Rectal smooth muscle tissue (tissue), 1 donor: ENCODE measurements at regions not wholly inside any gene's neighbourhood (a gene's known extent, or its start where the extent isn't known, plus 50 kb on each side); places are given as distances from the start of the nearest gene placed in this dataset.

Experiments used
- H3K27ac ChIP-seq: one replicate; pipeline ENCODE4 v1.7.0; 2013; ENCODE audit warnings: low read depth, low read length, inconsistent platforms
- H3K27me3 ChIP-seq: one replicate; pipeline ENCODE4 v1.7.0; 2013; ENCODE audit warnings: low read length; ENCODE audit not compliant: control insufficient read depth, insufficient read depth
- H3K36me3 ChIP-seq: one replicate; pipeline ENCODE4 v1.7.0; 2013; ENCODE audit warnings: low read length; ENCODE audit not compliant: control insufficient read depth, insufficient read depth
- H3K4me1 ChIP-seq: one replicate; pipeline ENCODE4 v1.7.0; 2013; ENCODE audit warnings: low read length; ENCODE audit not compliant: control insufficient read depth, insufficient read depth
- H3K4me3 ChIP-seq: one replicate; pipeline ENCODE4 v1.7.0; 2013; ENCODE audit warnings: low read length
- H3K9ac ChIP-seq: one replicate; pipeline ENCODE4 v1.7.0; 2013; ENCODE audit warnings: low read length

GRCh38 chr18:14922965-14923565 lies 175.1 kb downstream of the ANKRD30B start:
- no peak overlapping the region for H3K4me3 ChIP-seq
- no peak overlapping the region for H3K27ac ChIP-seq
- no peak overlapping the region for H3K9ac ChIP-seq
- no peaks in the 10 kb centered on the region for H3K4me1 ChIP-seq
- no peaks in the 10 kb centered on the region for H3K27me3 ChIP-seq
- no peaks in the 10 kb centered on the region for H3K36me3 ChIP-seq

- Histone ChIP-seq H3K27ac (no peak overlapping the region), H3K4me3 (no peak overlapping the region), H3K36me3 (no peaks in the 10 kb centered on the region), H3K9ac (no peak overlapping the region), H3K4me1 (no peaks in the 10 kb centered on the region), H3K27me3 (no peaks in the 10 kb centered on the region)
These were observed 176.3 kb downstream of the ANKRD30B start for GRCh38 chr18:14924226-14924625.

DNA sequence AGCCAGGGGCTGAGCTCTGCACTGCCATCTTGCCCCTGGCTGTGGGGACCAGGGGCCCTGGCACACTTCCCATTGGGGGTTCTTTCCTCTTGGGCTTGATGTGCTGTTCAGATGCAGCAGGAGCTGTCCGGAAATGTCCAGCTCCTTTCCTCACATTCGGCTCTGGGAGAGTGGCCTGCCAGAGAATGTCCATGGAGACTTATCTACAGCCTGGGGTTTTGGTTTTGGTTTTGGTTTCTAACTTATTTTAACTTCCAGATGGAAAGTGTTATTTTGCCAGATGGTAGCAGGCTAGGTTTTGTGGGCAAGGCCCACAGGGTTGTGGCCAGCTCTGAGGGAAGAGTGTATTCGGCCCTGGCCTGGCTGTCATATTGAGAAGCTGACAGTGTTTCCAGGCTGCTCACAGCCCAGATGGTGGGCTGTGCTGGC lies 177.3 kb downstream of the ANKRD30B start:
- H3K9ac ChIP-seq: no peak overlapping the region
- no peak overlapping the region for H3K4me3 ChIP-seq
- H3K27me3 ChIP-seq: no peaks in the 10 kb centered on the region
- no peak overlapping the region for H3K27ac ChIP-seq
- no peaks in the 10 kb centered on the region for H3K4me1 ChIP-seq
- H3K36me3 ChIP-seq: no peaks in the 10 kb centered on the region

GRCh38 chr18:14927701-14928100 lies 179.7 kb downstream of the ANKRD30B start:
- Histone ChIP-seq H3K36me3 (no peaks in the 10 kb centered on the region), H3K9ac (no peak overlapping the region), H3K27me3 (no peaks in the 10 kb centered on the region), H3K4me1 (no peaks in the 10 kb centered on the region), H3K4me3 (no peak overlapping the region), H3K27ac (no peak overlapping the region)

DNA sequence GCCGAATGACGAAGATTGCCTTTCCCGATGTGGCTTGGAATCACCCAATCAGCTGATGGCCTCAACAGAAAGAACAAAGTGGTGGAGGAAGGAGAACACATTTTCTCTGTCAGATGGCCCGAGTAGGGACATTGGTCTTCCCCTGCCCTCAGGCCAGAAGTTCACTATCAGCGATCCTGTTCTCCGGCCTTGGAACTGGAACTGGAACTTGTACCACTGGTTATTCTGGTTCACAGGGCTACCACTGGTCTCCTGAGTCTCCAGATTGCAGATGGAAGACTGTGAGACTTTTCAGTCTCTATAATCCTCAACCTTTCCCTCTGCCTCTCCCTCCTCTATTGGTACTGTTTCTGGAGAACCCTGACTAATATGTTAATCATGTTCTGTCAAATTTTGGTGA lies 180.4 kb downstream of the ANKRD30B start:
- Histone ChIP-seq H3K4me3 (no peak overlapping the region), H3K9ac (no peak overlapping the region), H3K4me1 (no peaks in the 10 kb centered on the region), H3K27me3 (no peaks in the 10 kb centered on the region), H3K36me3 (no peaks in the 10 kb centered on the region), H3K27ac (no peak overlapping the region)

- no peak overlapping the region for H3K9ac ChIP-seq
- H3K4me1 ChIP-seq: no peaks in the 10 kb centered on the region
- H3K27ac ChIP-seq: no peak overlapping the region
- no peaks in the 10 kb centered on the region for H3K36me3 ChIP-seq
- no peak overlapping the region for H3K4me3 ChIP-seq
- no peaks in the 10 kb centered on the region for H3K27me3 ChIP-seq
These were observed 182.1 kb downstream of the ANKRD30B start for GRCh38 chr18:14930076-14930475.

- no peak overlapping the region for H3K4me3 ChIP-seq
These were observed 182.6 kb downstream of the ANKRD30B start for GRCh38 chr18:14930576-14930975.

GRCh38 chr18:14933049-14933851 lies 185.3 kb downstream of the ANKRD30B start:
- Histone ChIP-seq H3K4me1 (no peaks in the 10 kb centered on the region), H3K9ac (no peak overlapping the region), H3K27ac (no peak overlapping the region)

More at GRCh38 chr18:14930576-14930975, 182.6 kb downstream of the ANKRD30B start:
- Histone ChIP-seq H3K27ac (no peak overlapping the region), H3K36me3 (no peaks in the 10 kb centered on the region), H3K4me1 (no peaks in the 10 kb centered on the region), H3K27me3 (no peaks in the 10 kb centered on the region), H3K9ac (no peak overlapping the region)

GRCh38 chr18:14933964-14934363 lies 186.0 kb downstream of the ANKRD30B start:
- Histone ChIP-seq H3K4me1 (no peaks in the 10 kb centered on the region), H3K27me3 (no peaks in the 10 kb centered on the region), H3K9ac (no peak overlapping the region), H3K36me3 (no peaks in the 10 kb centered on the region), H3K27ac (no peak overlapping the region), H3K4me3 (no peak overlapping the region)

More at GRCh38 chr18:14933049-14933851, 185.3 kb downstream of the ANKRD30B start:
- no peaks in the 10 kb centered on the region for H3K27me3 ChIP-seq
- H3K36me3 ChIP-seq: no peaks in the 10 kb centered on the region
- H3K4me3 ChIP-seq: no peak overlapping the region

DNA sequence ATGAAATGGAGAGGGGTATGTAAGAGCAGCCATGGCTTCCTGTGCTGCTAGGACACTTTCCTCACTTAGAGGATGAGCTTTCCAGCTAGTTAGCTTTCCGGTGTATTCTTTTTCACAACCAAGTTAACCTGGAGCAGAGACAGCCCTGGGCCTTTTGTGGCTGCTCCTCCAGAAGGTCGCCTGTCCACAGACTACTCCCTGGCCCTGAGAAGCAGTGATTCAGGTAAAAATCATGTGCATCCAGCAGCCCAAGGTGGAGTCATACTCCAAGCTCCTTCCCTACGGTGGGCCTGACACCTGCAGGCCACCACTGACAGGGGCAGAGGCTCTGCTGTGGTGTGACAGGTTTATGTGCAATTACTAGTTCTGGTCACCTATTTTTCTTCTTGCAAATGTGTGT lies 187.2 kb downstream of the ANKRD30B start:
- Histone ChIP-seq H3K4me3 (no peak overlapping the region), H3K27me3 (no peaks in the 10 kb centered on the region), H3K9ac (no peak overlapping the region), H3K4me1 (no peaks in the 10 kb centered on the region), H3K36me3 (no peaks in the 10 kb centered on the region), H3K27ac (no peak overlapping the region)

GRCh38 chr18:14936313-14936712 lies 188.3 kb downstream of the ANKRD30B start:
- Histone ChIP-seq H3K36me3 (no peaks in the 10 kb centered on the region), H3K9ac (no peak overlapping the region), H3K27me3 (no peaks in the 10 kb centered on the region), H3K4me1 (no peaks in the 10 kb centered on the region), H3K27ac (no peak overlapping the region), H3K4me3 (peak overlapping the region; percentile 23)

GRCh38 chr18:14937271-14937670 lies 189.3 kb downstream of the ANKRD30B start:
- H3K4me1 ChIP-seq: no peaks in the 10 kb centered on the region
- H3K36me3 ChIP-seq: no peaks in the 10 kb centered on the region
- H3K4me3 ChIP-seq: no peak overlapping the region
- H3K27ac ChIP-seq: no peak overlapping the region
- no peak overlapping the region for H3K9ac ChIP-seq
- no peaks in the 10 kb centered on the region for H3K27me3 ChIP-seq

GRCh38 chr18:14939141-14939540 lies 191.2 kb downstream of the ANKRD30B start:
- Histone ChIP-seq H3K27me3 (no peaks in the 10 kb centered on the region), H3K4me3 (no peak overlapping the region), H3K4me1 (no peaks in the 10 kb centered on the region)

More at GRCh38 chr18:14939141-14939540, 191.2 kb downstream of the ANKRD30B start:
- Histone ChIP-seq H3K36me3 (no peaks in the 10 kb centered on the region), H3K9ac (no peak overlapping the region), H3K27ac (no peak overlapping the region)
